Liver (tissue), 8 donors: ENCODE measurements at regions not wholly inside any gene's neighbourhood (a gene's known extent, or its start where the extent isn't known, plus 50 kb on each side); places are given as distances from the start of the nearest gene placed in this dataset.

Experiments used
- DNase-seq: peaks from one replicate; pipeline ENCODE4 v3.0.0-alpha.2; 2017; ENCODE audit warnings: low spot score
- H3K27ac ChIP-seq, 2 donors: one replicate each; pipeline ENCODE4 v1.7.0; 2013; ENCODE audit warnings: inconsistent platforms in 2 of 2, low read length in 2 of 2, control low read depth in 1 of 2, low read depth in 1 of 2, mild to moderate bottlenecking in 1 of 2
- H3K27me3 ChIP-seq, 4 donors: one replicate each; pipeline versions ENCODE4 v1.6.1 to v1.7.0; 2013; ENCODE audit warnings: low read length in 3 of 4, inconsistent platforms in 1 of 4, mild to moderate bottlenecking in 1 of 4, moderate library complexity in 1 of 4; ENCODE audit not compliant: control insufficient read depth in 4 of 4, insufficient read depth in 4 of 4
- H3K36me3 ChIP-seq, 4 donors: one replicate each; pipeline versions ENCODE4 v1.6.1 to v1.7.0; 2013; ENCODE audit warnings: low read length in 3 of 4, mild to moderate bottlenecking in 3 of 4, low read depth in 1 of 4, moderate library complexity in 1 of 4; ENCODE audit not compliant: control insufficient read depth in 4 of 4, insufficient read depth in 3 of 4
- H3K4me1 ChIP-seq, 4 donors: one replicate each; pipeline versions ENCODE4 v1.6.1 to v1.7.0; 2013; ENCODE audit warnings: low read length in 3 of 4, mild to moderate bottlenecking in 3 of 4, moderate library complexity in 1 of 4; ENCODE audit not compliant: control insufficient read depth in 4 of 4, insufficient read depth in 4 of 4
- H3K4me3 ChIP-seq, 3 donors: one replicate each; pipeline versions ENCODE4 v1.6.1 to v1.7.0; 2013; ENCODE audit warnings: low read length in 3 of 3, control low read depth in 1 of 3, low read depth in 1 of 3, mild to moderate bottlenecking in 1 of 3
- H3K9ac ChIP-seq, 2 donors: one replicate each; pipeline ENCODE4 v1.7.0; 2013; ENCODE audit warnings: low read length in 2 of 2, mild to moderate bottlenecking in 2 of 2, moderate library complexity in 2 of 2, control low read depth in 1 of 2, low read depth in 1 of 2
- H3K9me3 ChIP-seq, 4 donors: one replicate each; pipeline versions ENCODE4 v1.6.1 to v1.7.0; 2013; ENCODE audit warnings: low read length in 3 of 4; ENCODE audit not compliant: control insufficient read depth in 4 of 4
- EGR1 ChIP-seq, 2 donors: IDR thresholded peaks; 2 replicates each; pipeline ENCODE4 v1.6.1; 2016 to 2018; ENCODE audit warnings: antibody characterized with exemption in 2 of 2, low read depth in 2 of 2
- FOXA1 ChIP-seq: IDR thresholded peaks from 2 replicates; pipeline ENCODE4 v1.6.1; 2016; ENCODE audit warnings: antibody characterized with exemption
- FOXA2 ChIP-seq: IDR thresholded peaks from 2 replicates; pipeline ENCODE4 v1.6.1; 2016; ENCODE audit warnings: antibody characterized with exemption
- GABPA ChIP-seq, 2 donors: IDR thresholded peaks in 1 of 2; conservative IDR thresholded peaks in 1 of 2; 2 replicates each; pipeline ENCODE4 v1.6.1; 2016; ENCODE audit warnings: antibody characterized with exemption in 2 of 2, mild to moderate bottlenecking in 1 of 2, moderate library complexity in 1 of 2
- HNF4A ChIP-seq, 2 donors: conservative IDR thresholded peaks; 2 replicates each; pipeline ENCODE4 v1.6.1; 2016; ENCODE audit warnings: antibody characterized with exemption in 2 of 2, mild to moderate bottlenecking in 2 of 2
- HNF4G ChIP-seq: IDR thresholded peaks from 2 replicates; pipeline ENCODE4 v1.6.1; 2016; ENCODE audit warnings: antibody characterized with exemption
- JUND ChIP-seq, 2 donors: IDR thresholded peaks; 2 replicates each; pipeline ENCODE4 v1.6.1; 2016; ENCODE audit warnings: antibody characterized with exemption in 2 of 2
- NR2F2 ChIP-seq: IDR thresholded peaks from 2 replicates; pipeline ENCODE4 v1.6.1; 2016; ENCODE audit warnings: antibody characterized with exemption
- RXRA ChIP-seq, 2 donors: IDR thresholded peaks; 2 replicates each; pipeline ENCODE4 v1.6.1; 2017 to 2018; ENCODE audit warnings: antibody characterized with exemption in 2 of 2, mild to moderate bottlenecking in 1 of 2
- TAF1 ChIP-seq: conservative IDR thresholded peaks from 2 replicates; pipeline ENCODE4 v1.6.1; 2016; ENCODE audit warnings: antibody characterized with exemption, mild to moderate bottlenecking
- YY1 ChIP-seq: IDR thresholded peaks from 2 replicates; pipeline ENCODE4 v1.6.1; 2016; ENCODE audit warnings: antibody characterized with exemption, mild to moderate bottlenecking
- WGBS: extraction: QIAGEN DNeasy Blood & Tissue Kit; methylation state at CpG from one replicate; pipeline ENCODE4 v1.1.7; 2013; 5-methylcytosine and 5-hydroxymethylcytosine counted together
- TF ChIP-seq, protein P1 (sequence below): fragments of 150-350 bp; IDR thresholded peaks from 2 replicates; pipeline ENCODE4 v1.5.1; 2017; ENCODE audit warnings: improper control_type of control experiment, low read depth, low read length; ENCODE audit not compliant: missing input control
- TF ChIP-seq, protein P2 (sequence below): IDR thresholded peaks from 2 replicates; pipeline ENCODE4 v1.6.1; 2016; ENCODE audit warnings: antibody characterized with exemption
- TF ChIP-seq, protein P3 (sequence below): IDR thresholded peaks from 2 replicates; pipeline ENCODE4 v1.6.1; 2016; ENCODE audit warnings: antibody characterized with exemption
- TF ChIP-seq, protein P4 (sequence below): IDR thresholded peaks from 2 replicates; pipeline ENCODE4 v1.6.1; 2016; ENCODE audit warnings: antibody characterized with exemption
- donor health status: healthy.
- donor health status: healthy.
- donor health status: healthy.
- donor health status: healthy.
- donor health status: healthy.

DNA sequence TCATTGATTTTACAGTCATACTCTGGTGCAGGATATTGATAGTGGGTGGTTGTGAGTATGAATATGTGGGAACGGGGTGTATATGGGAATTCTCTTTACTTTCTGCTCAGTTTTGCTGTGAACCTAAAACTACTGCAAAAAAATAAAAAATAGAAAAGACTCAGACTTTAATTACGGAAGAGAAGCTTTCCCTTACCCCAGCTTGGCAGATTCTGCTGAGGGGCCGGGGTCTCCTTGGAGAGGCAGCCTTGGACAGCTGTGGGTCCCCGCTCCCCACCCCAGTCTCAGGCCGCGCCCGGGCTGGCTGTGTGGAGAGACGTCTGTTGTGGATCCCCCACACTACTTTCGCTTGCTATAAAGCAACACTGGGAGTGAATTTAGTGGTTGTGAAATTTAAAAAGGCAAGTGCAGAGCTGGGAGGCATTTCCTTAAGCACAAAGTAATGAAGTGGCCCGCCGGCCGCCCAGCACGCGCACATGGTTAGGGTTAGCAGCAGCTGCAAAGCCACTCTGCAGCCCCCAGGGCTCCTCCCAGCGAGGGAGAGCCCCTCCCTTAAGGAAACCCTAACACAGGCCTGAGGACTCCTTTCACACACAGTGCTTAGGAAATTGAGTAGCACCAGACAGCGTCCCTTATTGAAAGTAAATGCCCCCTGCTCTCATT is 102.4 kb downstream of the DDX1 start:
- no peaks in the 10 kb centered on the region for H3K27me3 ChIP-seq
- H3K9me3 ChIP-seq: no peaks in the 10 kb centered on the region
- no peak overlapping the region for H3K27ac ChIP-seq
- WGBS: 89% methylated on average over 16 of the region's 16 CpGs
- TF ChIP-seq YY1: no peak
- TF ChIP-seq, protein P1, sequence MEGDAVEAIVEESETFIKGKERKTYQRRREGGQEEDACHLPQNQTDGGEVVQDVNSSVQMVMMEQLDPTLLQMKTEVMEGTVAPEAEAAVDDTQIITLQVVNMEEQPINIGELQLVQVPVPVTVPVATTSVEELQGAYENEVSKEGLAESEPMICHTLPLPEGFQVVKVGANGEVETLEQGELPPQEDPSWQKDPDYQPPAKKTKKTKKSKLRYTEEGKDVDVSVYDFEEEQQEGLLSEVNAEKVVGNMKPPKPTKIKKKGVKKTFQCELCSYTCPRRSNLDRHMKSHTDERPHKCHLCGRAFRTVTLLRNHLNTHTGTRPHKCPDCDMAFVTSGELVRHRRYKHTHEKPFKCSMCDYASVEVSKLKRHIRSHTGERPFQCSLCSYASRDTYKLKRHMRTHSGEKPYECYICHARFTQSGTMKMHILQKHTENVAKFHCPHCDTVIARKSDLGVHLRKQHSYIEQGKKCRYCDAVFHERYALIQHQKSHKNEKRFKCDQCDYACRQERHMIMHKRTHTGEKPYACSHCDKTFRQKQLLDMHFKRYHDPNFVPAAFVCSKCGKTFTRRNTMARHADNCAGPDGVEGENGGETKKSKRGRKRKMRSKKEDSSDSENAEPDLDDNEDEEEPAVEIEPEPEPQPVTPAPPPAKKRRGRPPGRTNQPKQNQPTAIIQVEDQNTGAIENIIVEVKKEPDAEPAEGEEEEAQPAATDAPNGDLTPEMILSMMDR: no peak
- TF ChIP-seq, protein P2, sequence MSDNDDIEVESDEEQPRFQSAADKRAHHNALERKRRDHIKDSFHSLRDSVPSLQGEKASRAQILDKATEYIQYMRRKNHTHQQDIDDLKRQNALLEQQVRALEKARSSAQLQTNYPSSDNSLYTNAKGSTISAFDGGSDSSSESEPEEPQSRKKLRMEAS: no peak
- no peak for TF ChIP-seq EGR1 (IDR thresholded peaks at IDR 0.05; ENCODE audit: low read depth in 2 of 2)
- TF ChIP-seq JUND (IDR thresholded peaks at IDR 0.05): no peak
- TF ChIP-seq HNF4A (conservative IDR thresholded peaks at IDR 0.05): no peak
- TF ChIP-seq, protein P3, sequence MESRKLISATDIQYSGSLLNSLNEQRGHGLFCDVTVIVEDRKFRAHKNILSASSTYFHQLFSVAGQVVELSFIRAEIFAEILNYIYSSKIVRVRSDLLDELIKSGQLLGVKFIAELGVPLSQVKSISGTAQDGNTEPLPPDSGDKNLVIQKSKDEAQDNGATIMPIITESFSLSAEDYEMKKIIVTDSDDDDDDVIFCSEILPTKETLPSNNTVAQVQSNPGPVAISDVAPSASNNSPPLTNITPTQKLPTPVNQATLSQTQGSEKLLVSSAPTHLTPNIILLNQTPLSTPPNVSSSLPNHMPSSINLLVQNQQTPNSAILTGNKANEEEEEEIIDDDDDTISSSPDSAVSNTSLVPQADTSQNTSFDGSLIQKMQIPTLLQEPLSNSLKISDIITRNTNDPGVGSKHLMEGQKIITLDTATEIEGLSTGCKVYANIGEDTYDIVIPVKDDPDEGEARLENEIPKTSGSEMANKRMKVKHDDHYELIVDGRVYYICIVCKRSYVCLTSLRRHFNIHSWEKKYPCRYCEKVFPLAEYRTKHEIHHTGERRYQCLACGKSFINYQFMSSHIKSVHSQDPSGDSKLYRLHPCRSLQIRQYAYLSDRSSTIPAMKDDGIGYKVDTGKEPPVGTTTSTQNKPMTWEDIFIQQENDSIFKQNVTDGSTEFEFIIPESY: no peak
- TF ChIP-seq HNF4G: no peak
- no peak for DNase-seq
- H3K4me3 ChIP-seq: no peak overlapping the region
- H3K9ac ChIP-seq: no peak overlapping the region
- no peaks in the 10 kb centered on the region for H3K4me1 ChIP-seq
- no peaks in the 10 kb centered on the region for H3K36me3 ChIP-seq

DNA sequence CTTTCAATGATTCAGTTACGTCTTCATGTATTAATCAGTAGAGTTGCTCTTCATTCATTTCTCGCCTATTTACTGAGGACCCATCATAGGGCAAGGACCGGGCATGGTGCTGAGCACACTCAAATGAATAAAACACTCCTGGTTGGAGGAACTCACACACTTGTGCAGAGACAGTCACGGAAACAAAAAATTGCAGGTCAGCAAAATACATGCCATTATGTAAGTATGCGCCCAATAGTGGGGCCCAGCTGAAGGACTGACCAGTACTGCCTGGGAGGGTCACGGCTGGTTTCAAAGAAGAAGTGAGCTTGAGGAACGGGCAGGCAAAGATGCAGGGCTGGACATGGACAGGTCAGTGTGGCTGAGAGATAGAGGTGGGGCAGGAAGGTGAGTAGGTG is 102.9 kb downstream of the DDX1 start:
- TF ChIP-seq, protein P4, sequence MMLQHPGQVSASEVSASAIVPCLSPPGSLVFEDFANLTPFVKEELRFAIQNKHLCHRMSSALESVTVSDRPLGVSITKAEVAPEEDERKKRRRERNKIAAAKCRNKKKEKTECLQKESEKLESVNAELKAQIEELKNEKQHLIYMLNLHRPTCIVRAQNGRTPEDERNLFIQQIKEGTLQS: no peak
- TF ChIP-seq TAF1: no peak
- TF ChIP-seq RXRA (IDR thresholded peaks at IDR 0.05): no peak
- no peak for TF ChIP-seq NR2F2
- TF ChIP-seq FOXA1: no peak

DNA sequence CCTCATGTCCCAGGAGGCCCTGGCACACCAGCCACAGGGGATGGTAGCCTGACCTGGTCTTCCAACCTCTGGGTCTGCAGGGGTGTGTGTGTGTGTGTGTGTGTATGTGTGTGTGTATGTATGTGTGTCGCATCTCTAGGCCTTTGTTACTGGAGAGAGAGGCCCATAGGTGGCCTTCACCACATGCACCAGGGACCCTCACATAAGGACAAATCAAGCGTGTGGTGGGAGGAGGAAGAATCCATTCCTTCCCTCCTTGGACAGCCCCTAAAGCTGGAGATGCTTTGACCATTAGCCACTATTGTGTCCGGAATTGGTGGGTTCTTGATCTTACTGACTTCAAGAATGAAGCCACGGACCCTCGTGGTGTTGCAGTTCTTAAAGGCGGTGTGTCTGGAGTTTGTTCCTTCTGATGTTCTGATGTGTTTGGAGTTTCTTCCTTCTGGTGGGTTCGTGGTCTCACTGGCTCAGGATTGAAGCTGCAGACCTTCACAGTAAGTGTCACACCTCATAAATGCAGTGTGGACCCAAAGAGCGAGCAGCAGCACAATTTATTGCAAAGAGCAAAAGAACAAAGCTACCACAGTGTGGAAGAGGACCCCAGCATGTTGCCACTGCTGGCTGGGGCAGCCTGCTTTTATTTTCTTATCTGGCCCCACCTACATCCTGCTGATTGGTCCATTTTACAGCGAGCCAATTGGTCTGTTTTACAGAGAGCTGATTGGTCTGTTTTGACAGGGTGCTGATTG is 104.1 kb downstream of the DDX1 start:
- 86% methylated on average over 9 of the region's 9 CpGs for WGBS
- TF ChIP-seq EGR1 (IDR thresholded peaks at IDR 0.05; ENCODE audit: low read depth in 2 of 2): no peak
- no peak for TF ChIP-seq GABPA (IDR thresholded peaks at IDR 0.05 in 1 of 2, conservative IDR thresholded peaks at IDR 0.05 in 1 of 2)
- no peak for TF ChIP-seq FOXA2
- TF ChIP-seq, protein P1: no peak
- no peak for TF ChIP-seq HNF4G
- no peak for TF ChIP-seq TAF1
- no peak for TF ChIP-seq FOXA1
- TF ChIP-seq YY1: no peak
- no peak for TF ChIP-seq RXRA (IDR thresholded peaks at IDR 0.05)
- TF ChIP-seq, protein P3: no peak

More for the DNA sequence above, 102.9 kb downstream of the DDX1 start:
- no peaks in the 10 kb centered on the region for H3K36me3 ChIP-seq
- H3K9ac ChIP-seq: no peak overlapping the region
- H3K27ac ChIP-seq: no peak overlapping the region
- no peaks in the 10 kb centered on the region for H3K4me1 ChIP-seq
- DNase-seq: no peak
- H3K9me3 ChIP-seq: no peaks in the 10 kb centered on the region
- WGBS: 95% methylated on average over 7 of the region's 7 CpGs
- no peak overlapping the region for H3K4me3 ChIP-seq
- no peaks in the 10 kb centered on the region for H3K27me3 ChIP-seq

More for the DNA sequence above, 104.1 kb downstream of the DDX1 start:
- Histone ChIP-seq H3K27ac (no peak overlapping the region), H3K27me3 (no peaks in the 10 kb centered on the region), H3K36me3 (no peaks in the 10 kb centered on the region), H3K4me3 (no peak overlapping the region), H3K9me3 (no peaks in the 10 kb centered on the region), H3K4me1 (no peaks in the 10 kb centered on the region), H3K9ac (no peak overlapping the region)
- DNase-seq: no peak
